MG63 (cell line): ENCODE measurements at regions not wholly inside any gene's neighbourhood (a gene's known extent, or its start where the extent isn't known, plus 50 kb on each side); places are given as distances from the start of the nearest gene placed in this dataset.

Experiments used
- DNase-seq: peaks from one replicate; pipeline ENCODE4 v3.0.0-alpha.2; 2020
- H3K27me3 ChIP-seq: fragments of 250-450 bp; sonication (Bioruptor Pico); 2 replicates; pipeline ENCODE4 v1.5.1; 2020; ENCODE audit warnings: mild to moderate bottlenecking, moderate library complexity
- H3K36me3 ChIP-seq: fragments of 250-450 bp; sonication (Bioruptor Pico); 2 replicates; pipeline ENCODE4 v1.5.1; 2020; ENCODE audit warnings: mild to moderate bottlenecking, moderate library complexity
- H3K4me3 ChIP-seq: fragments of 250-450 bp; sonication (Bioruptor Pico); 2 replicates; pipeline ENCODE4 v1.5.1; 2020; ENCODE audit warnings: mild to moderate bottlenecking, moderate library complexity
- H3K9me3 ChIP-seq: fragments of 250-450 bp; sonication (Bioruptor Pico); 2 replicates; pipeline ENCODE4 v1.5.1; 2020; ENCODE audit warnings: mild to moderate bottlenecking, moderate library complexity

- DNase-seq, result no peak
- Histone ChIP-seq H3K27me3 (peaks cover 5% of the 10 kb centered on the region; the same call in 1 of the 2 replicates), H3K36me3 (no peaks in the 10 kb centered on the region), H3K9me3 (no peaks in the 10 kb centered on the region), H3K4me3 (no peak overlapping the region)
Measured at GRCh38 chr2:16311521-16312440, 353.9 kb downstream of the CYRIA start.

GRCh38 chr2:16308816-16309215, 356.8 kb downstream of the CYRIA start:
- Histone ChIP-seq H3K4me3 (no peak overlapping the region), H3K27me3 (peaks cover 2% of the 10 kb centered on the region), H3K36me3 (no peaks in the 10 kb centered on the region), H3K9me3 (no peaks in the 10 kb centered on the region)
- DNase-seq, result no peak

GRCh38 chr2:16304876-16305590, 360.6 kb downstream of the CYRIA start:
- peaks cover 2% of the 10 kb centered on the region for H3K27me3 ChIP-seq
- peaks cover 5% of the 10 kb centered on the region; the same call in 1 of the 2 replicates for H3K9me3 ChIP-seq
- DNase-seq, result no peak
- H3K36me3 ChIP-seq, result no peaks in the 10 kb centered on the region
- H3K4me3 ChIP-seq, result no peak overlapping the region

GRCh38 chr2:16303761-16304160, 361.9 kb downstream of the CYRIA start:
- DNase-seq, result no peak
- peaks cover 5% of the 10 kb centered on the region; the same call in 1 of the 2 replicates for H3K9me3 ChIP-seq
- no peaks in the 10 kb centered on the region for H3K36me3 ChIP-seq
- H3K27me3 ChIP-seq, result peaks cover 2% of the 10 kb centered on the region
- no peak overlapping the region for H3K4me3 ChIP-seq

- Histone ChIP-seq H3K27me3 (peaks cover 2% of the 10 kb centered on the region), H3K36me3 (no peaks in the 10 kb centered on the region), H3K9me3 (peaks cover 5% of the 10 kb centered on the region; the same call in 1 of the 2 replicates), H3K4me3 (no peak overlapping the region)
- no peak for DNase-seq
Measured at GRCh38 chr2:16303273-16303577, 362.4 kb downstream of the CYRIA start.

GRCh38 chr2:16302431-16303272, 362.3 kb downstream of the MYCN start:
- H3K9me3 ChIP-seq, result peaks cover 5% of the 10 kb centered on the region; the same call in 1 of the 2 replicates
- no peak for DNase-seq
- peaks cover 2% of the 10 kb centered on the region for H3K27me3 ChIP-seq
- H3K36me3 ChIP-seq, result no peaks in the 10 kb centered on the region
- H3K4me3 ChIP-seq, result no peak overlapping the region

GRCh38 chr2:16301961-16302360, 361.6 kb downstream of the MYCN start:
- H3K9me3 ChIP-seq, result peaks cover 5% of the 10 kb centered on the region; the same call in 1 of the 2 replicates
- H3K27me3 ChIP-seq, result peaks cover 2% of the 10 kb centered on the region
- no peaks in the 10 kb centered on the region for H3K36me3 ChIP-seq
- no peak for DNase-seq
- no peak overlapping the region for H3K4me3 ChIP-seq

- Histone ChIP-seq H3K36me3 (no peaks in the 10 kb centered on the region), H3K27me3 (no peaks in the 10 kb centered on the region; the same call in 1 of the 2 replicates), H3K4me3 (no peak overlapping the region), H3K9me3 (peaks cover 5% of the 10 kb centered on the region; the same call in 1 of the 2 replicates)
- no peak for DNase-seq
Measured at GRCh38 chr2:16298866-16299265, 358.5 kb downstream of the MYCN start.

GRCh38 chr2:16296331-16297250, 356.2 kb downstream of the MYCN start:
- Histone ChIP-seq H3K9me3 (peaks cover 5% of the 10 kb centered on the region; the same call in 1 of the 2 replicates), H3K36me3 (no peaks in the 10 kb centered on the region), H3K27me3 (no peaks in the 10 kb centered on the region), H3K4me3 (no peak overlapping the region)
- DNase-seq, result no peak

- no peak for DNase-seq
- Histone ChIP-seq H3K27me3 (no peaks in the 10 kb centered on the region), H3K9me3 (peaks cover 5% of the 10 kb centered on the region; the same call in 1 of the 2 replicates), H3K36me3 (no peaks in the 10 kb centered on the region), H3K4me3 (no peak overlapping the region)
Measured at GRCh38 chr2:16296038-16296290, 355.6 kb downstream of the MYCN start.

GRCh38 chr2:16294791-16295190, 354.4 kb downstream of the MYCN start:
- Histone ChIP-seq H3K36me3 (no peaks in the 10 kb centered on the region), H3K9me3 (no peaks in the 10 kb centered on the region), H3K27me3 (no peaks in the 10 kb centered on the region), H3K4me3 (no peak overlapping the region)
- no peak for DNase-seq

- DNase-seq, result no peak
- Histone ChIP-seq H3K9me3 (no peaks in the 10 kb centered on the region), H3K27me3 (no peaks in the 10 kb centered on the region), H3K4me3 (no peak overlapping the region), H3K36me3 (no peaks in the 10 kb centered on the region)
Measured at GRCh38 chr2:16293871-16294270, 353.5 kb downstream of the MYCN start.

- no peaks in the 10 kb centered on the region for H3K36me3 ChIP-seq
- H3K9me3 ChIP-seq, result no peaks in the 10 kb centered on the region
- H3K4me3 ChIP-seq, result no peak overlapping the region
- H3K27me3 ChIP-seq, result no peaks in the 10 kb centered on the region
- DNase-seq, result no peak
Measured at GRCh38 chr2:16293398-16293797, 353.0 kb downstream of the MYCN start.

GRCh38 chr2:16291731-16292550, 351.6 kb downstream of the MYCN start:
- H3K9me3 ChIP-seq, result no peaks in the 10 kb centered on the region
- no peak for DNase-seq
- no peak overlapping the region for H3K4me3 ChIP-seq
- no peaks in the 10 kb centered on the region for H3K36me3 ChIP-seq
- H3K27me3 ChIP-seq, result no peaks in the 10 kb centered on the region

GRCh38 chr2:16291226-16291625, 350.9 kb downstream of the MYCN start:
- Histone ChIP-seq H3K4me3 (no peak overlapping the region), H3K27me3 (no peaks in the 10 kb centered on the region), H3K36me3 (no peaks in the 10 kb centered on the region), H3K9me3 (no peaks in the 10 kb centered on the region)
- DNase-seq, result no peak
